Occipital lobe (tissue), 1 donor: ENCODE measurements at regions not wholly inside any gene's neighbourhood (a gene's known extent, or its start where the extent isn't known, plus 50 kb on each side); places are given as distances from the start of the nearest gene placed in this dataset.
"Not testable (repeated sequence)": the region's sequence is repeated elsewhere in the genome, so short reads cannot be mapped to it uniquely, and the experiment has no call there.

Experiments used
- DNase-seq: peaks from one replicate; lab custom pipeline; 2025; lab: John Stamatoyannopoulos, UW

DNA sequence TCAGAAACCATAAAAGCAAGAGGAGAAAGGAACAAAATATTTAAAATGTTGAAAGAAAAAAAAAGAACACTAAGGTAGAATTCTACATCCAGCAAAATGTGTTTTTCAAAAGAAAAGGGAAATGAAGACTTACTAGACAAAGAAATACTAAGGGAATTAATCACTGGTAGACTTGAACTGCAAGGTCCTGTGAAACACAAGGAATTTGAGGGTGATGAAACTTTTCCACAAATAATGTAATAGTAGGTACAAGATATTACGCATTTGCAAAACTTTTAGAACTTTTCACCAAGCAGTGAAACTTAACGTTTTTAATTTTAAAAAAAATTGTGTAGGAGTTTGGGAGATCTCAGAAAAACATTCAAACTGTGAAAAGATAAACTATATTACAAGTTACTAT is 180.3 kb upstream of the MAGEB16 start:
- no peak for DNase-seq

DNA sequence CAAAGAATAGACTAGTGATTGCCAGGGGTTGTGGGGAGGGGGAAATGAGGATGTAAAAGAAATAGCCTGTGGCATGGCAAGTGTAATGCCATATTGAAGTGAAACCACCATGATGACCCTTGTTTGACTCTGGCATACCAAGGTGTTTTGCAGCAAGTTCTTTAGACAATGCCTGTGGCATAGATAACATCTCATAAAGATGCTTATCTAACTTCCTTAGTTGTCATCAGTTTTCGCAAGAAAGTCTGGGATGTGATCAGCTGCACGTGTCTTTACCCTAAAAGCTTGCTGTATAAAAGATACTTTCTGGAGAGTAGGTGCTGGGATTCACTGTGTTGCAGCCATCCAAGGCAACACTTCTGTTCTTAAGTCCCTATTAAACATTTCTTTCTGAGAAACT is 176.1 kb upstream of the MAGEB16 start:
- no peak for DNase-seq

DNA sequence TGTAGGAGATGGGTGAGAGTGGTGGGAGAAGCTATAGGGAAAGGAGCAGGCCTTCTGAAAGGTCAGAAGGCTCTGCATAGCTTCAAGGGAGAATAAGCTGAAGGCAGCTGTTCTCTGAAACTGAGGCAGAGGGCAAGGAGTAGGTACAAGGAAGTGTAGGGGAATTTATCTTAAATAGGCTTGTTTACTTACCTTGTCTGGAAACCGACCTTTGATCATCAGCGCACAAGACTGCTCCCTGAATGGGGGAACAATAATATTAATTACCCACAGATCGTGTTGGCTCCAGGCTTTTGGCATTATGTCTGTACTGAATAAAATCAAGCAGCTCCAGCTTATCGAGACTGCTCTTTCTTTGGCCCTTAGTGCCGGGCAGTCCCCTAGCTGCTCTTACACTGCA is 175.5 kb upstream of the MAGEB16 start:
- no peak for DNase-seq

DNA sequence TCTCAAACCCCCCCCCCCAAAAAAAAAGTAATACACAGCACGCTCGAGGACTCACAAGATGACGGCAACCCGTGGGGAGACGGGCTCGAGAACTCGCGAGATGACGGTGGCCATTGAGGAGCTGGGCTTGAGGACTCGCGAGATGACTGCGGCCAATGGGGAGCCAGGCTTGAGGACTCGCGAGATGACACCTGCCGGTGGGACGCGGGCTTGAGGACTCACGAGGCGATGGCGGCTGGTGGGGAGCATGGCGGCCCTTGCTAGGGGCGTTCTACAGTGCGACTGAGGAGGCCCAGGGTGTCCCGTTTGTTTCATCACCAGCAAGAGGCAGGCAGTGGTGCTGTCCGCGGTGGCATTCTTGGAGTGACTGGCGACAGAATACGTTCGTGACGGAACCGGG is 172.4 kb upstream of the MAGEB16 start:
- no peak for DNase-seq

DNA sequence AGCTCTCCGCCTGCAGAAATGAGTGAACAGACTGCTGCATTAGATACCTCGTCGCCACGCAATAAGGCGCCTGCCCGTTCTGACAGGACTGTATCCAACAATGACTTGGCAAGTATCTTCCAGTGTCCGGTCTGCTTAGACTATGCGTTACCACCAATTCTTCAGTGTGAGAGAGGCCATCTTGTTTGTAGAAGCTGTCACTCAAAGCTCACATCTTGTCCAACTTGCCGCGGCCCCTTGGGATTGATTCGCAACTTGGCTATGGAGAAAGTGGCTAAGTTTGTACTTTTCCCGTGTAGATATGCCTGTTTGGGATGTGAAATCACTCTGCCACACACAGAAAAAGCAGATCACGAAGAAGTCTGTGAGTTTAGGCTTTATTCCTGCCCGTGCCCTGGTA is 172.0 kb upstream of the MAGEB16 start:
- no peak for DNase-seq

DNA sequence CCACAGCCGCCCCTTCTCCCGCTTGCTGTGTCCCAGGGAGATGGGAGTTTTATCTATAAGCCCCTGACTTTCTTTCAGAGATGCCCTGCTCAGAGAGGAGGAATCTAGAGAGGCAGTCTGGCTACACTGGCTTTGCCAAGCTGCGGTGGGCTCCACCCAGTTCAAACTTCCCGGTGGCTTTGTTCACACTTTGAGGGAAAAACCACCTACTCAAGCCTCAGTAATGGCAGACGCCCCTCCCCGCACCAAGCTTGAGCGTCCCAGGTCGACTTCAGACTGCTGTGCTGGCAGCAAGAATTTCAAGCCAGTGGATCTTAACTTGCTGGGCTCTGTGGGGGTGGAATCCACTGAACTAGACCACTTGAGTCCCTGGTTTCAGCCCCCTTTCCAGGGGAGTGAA is 162.2 kb upstream of the MAGEB16 start:
- DNase-seq, result not testable (repeated sequence)

DNA sequence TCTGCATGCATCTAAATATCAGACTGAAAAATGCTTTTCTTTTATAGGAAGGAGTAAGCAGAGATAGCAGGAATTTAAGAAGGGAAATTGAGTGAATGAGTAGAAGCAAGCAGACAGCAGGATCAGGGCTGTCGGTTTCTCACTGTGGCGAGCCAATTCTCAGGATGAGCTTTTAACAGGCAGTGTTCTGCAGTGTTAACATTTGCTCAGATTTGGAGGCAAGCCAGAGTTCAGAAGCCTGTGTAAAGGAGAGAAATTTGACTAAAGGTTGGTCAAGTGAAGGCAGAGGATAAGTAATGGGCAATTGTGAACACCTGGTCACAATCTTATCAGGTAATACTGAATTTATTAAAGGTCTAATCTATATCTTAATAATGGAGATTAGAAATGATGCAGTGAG is 133.3 kb upstream of the MAGEB16 start:
- no peak for DNase-seq

DNA sequence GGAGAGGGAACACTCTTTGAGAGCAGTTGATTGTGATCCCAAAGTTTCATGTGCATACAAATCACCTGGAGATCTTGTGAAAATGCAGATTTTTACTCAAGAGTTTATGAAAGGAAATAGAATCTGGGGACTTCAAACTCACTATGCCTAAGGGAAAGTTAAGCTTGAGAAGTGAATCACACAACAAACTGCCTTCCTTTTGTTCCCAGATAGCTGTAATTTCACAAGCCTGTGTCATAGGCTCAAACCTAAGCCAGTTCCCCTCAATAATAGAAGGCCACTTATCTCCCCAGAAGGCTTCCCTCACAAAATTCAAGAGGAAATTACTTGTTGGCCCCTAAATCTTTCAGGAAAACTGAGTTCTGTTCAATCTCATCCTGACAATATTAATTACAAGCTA is 132.8 kb upstream of the MAGEB16 start:
- no peak for DNase-seq

DNA sequence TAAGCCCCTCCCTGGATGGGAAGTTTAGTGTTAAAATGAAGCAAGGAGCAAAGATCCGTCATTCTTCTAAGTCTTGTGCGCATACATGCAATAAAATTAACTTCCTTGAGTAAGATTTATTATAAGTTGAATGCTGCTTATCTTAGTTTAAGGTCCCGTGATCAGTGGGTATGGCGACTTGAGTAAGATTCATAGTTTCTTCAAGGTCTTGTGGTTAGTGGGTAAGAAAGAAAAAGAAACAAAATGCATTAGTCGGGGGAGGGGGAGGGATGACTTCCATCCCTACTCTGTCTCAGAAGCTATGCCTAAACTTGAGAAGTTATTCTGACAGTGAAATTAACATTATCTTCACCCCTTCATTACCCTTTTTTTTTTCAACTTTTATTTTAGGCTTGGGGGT is 127.3 kb upstream of the MAGEB16 start:
- no peak for DNase-seq

DNA sequence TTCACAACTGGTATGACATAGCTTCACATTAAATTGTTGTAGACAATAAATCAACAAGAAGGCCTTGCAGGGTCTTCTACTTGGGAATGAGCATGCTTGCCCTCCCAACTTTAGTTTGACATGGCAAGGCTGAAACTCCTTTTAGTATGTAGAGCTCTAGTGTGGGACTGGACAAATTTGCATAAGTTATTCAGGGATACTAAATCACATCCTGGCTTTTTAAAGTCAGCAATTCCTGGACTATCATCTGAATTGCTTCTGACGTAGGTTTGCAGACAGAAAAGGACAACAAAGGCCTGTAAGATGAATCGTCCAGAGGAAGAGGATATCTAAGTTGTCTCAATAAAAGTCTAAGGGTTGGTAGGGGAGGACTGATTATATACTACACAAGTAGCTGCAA is 123.0 kb upstream of the MAGEB16 start:
- DNase-seq, result no peak

DNA sequence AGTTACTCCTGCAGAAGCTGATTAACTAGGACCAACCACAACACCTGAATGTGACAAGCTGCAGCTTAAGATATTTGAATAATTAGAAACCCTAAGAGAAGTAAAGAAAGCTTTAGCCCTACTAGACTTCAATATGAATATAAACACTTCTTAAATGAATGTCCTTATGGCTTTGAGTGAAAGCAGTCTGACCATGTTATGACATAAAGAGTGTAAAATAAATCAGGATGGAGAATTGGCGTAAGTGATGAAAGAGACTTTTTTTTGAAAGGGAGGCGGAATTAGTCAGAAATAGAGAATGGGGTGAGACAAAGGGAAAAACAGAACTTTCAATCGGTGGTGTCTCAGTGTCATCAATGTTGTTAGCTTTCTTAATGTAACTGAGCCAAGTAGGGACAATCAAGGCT is 117.2 kb upstream of the MAGEB16 start:
- DNase-seq, result no peak

DNA sequence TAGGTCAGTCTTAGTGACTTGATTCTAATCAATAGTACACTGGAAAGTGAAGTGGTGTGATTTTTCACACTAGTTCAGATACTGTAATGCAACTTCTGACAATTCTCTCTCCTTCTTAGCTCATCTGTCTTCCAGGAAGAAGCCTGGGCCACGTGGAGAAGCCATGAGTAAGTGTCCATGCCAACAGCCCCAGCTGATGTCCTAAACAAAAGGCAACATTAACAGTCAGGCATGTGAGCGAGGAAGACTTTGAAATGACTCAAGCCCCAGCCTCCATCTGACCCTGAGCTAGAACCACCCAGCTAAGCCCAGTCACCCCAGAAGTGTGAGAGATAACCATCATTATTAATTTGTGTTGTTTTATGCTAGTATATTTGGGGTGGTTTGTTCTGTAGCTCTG is 115.7 kb upstream of the MAGEB16 start:
- no peak for DNase-seq

DNA sequence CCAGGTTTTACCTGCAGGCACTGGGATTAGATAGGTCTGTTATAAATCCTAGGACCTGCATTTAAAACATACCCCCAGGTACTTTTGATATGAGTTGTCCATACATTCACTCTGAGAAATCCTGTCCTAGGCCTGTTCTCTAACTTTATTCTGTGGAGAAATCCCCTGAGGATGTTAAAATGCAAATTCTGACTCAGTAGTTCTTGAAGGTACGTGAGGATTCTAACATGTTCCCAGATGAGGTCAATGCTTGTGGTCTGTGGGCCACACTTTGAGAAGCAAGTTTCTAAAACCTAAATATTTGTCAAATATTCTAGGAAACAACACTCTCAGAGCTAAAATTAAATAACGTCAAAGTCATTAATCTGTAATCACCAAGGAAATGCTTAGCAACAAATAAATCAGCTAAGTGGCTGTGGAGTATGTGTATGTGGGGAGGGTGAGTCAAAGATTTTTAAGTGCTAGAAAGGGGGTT is 101.3 kb upstream of the MAGEB16 start:
- no peak for DNase-seq

DNA sequence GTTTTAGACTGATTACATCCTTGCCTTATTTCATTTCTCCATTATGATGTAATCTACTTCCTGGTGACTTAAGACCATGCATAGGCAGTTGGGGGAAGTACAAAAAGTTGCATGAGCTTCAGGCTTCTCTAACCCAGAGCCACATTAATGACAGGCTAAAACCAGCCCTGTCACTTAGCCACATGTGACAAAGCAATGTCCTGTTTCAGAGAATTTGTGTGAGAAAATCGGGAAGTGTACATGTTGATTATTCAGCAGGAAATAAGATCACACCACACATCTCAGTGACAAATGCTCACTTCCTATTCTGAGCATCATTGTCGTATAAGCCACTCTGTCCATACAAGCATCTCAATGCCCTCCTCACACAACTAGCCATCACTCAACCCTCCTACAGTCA is 98.5 kb upstream of the MAGEB16 start:
- DNase-seq, result no peak

DNA sequence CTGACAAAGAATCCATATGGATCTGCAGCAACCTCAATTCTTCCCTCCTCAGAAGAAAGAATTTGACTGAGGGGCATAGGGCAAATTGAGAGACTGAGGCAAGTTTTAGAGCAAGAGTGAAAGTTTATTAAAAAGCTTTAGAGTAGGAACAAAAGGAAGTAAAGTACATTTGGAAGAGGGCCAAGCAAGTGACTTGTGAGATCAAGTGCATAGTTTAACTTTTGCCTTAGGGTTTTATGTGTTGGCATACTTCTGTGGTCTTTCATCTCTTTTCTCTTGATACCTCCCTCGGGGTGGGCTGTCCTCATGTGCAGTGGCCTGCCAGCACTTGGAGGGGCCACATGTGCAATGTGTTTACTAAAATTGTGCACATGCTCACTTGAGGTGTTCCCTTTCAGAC is 98.0 kb upstream of the MAGEB16 start:
- DNase-seq, result no peak

DNA sequence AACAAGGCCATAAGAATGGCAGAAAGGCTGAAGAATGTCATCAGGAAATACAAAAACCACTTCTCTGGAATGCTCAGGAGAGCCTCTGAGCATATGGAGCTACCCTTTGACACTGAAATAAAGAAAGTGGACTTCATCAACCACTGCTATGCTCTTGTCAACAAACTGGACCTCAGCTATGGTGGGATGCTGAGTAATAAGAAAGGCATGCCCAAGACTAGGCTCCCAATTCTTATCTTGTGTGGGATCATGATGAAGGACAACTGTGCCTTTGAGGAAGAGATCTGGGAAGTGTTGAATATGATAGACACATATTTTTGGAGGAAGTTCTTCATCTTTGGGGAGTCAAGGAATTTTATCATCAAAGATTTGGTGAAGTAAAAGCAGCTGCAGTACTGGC is 86.9 kb upstream of the MAGEB16 start:
- no peak for DNase-seq

DNA sequence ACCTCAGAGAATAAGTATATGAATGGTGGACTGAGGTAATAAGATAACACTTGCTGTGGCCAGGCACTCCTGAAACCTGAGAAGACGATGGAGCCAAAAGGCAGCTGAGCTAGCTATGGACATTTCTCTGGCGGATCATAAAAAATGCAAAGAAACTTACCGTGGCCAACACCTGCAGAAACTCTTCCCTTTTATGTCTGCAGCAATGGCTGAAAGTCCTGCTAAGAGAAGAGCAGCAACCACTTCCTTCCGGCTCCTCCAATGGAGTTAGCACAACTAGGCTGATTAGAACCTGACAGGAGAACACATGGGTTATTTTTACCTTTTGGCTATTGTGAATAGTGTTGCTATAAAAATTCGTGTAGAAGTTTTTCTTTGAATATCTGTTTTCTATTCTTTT is 76.0 kb upstream of the MAGEB16 start:
- DNase-seq, result no peak

DNA sequence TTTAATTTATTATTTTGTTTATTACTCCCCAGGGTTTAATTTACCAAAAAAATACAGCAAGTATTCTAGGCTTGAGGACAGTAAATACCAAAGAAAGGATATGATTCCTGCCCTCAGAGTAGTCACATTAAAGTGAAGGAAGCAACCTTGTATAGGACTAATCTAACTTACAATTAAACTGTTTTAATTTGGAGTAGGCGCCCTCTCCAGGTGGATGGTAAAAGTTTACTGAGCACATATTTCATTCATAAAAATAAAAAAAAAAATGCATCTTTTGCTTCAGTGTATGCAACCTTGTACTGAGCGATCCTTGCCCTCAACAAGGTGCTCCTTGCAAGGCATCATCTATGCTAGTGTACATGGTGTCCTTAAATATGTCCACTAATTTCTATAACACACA is 72.0 kb upstream of the MAGEB16 start:
- no peak for DNase-seq

DNA sequence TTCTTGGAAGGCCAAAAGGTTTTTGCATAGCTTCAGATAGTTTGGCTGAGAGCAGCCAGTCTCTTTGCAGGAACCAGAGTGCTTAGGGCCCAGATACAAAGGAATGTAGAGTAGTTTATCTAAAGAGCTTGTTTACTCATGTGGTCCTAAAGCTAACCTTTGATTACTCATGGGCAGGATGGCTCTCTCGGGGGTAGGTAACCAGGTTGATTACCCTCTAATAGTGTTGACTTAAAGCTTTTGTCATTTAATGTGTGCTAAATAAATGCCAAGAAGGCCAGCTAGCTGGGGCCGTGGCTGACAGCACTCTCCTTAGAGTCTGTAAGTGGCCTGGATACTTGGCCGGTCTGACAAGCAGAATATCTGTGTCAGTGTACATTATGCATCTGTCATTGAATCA is 69.7 kb upstream of the MAGEB16 start:
- DNase-seq, result no peak

DNA sequence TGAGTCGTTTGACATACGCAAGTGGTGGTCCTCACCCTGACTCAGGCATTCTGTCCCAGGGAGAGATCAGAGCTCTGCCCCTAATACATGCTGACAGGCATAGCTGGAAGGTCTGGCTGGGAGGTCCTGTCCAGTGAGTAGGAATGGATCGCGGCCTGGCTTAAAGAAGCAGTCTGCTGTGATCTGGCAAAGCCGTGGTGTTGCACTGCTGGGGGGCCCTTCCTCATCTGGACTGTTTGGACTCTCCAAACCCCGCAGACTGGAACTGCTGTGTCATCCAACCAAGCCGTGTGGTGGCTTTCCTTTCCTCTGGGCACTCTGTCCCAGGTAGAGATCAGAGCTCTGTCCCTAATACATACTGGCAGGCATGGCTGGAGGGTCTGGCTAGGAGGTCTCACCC is 64.3 kb upstream of the MAGEB16 start:
- no peak for DNase-seq

DNA sequence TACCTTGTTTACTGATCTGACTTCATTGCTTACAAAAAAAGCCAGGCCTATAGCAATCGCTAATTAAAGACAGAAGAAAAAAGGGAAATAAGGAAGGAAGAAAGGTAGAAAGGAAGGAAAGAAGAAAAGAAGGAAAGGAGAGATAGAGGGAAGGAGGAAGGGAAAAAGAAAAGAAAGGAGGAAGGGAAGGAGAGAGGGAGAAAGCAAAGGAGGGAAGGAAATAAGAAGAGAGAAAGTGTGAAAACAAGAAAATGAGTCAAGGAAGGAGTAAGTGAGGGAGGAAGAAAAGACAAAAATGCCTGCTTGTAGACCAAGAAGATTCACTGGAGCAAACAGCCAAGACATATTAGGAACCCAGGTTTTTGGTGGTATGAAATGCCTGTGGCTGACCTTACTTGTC is 57.0 kb upstream of the MAGEB16 start:
- DNase-seq, result no peak

DNA sequence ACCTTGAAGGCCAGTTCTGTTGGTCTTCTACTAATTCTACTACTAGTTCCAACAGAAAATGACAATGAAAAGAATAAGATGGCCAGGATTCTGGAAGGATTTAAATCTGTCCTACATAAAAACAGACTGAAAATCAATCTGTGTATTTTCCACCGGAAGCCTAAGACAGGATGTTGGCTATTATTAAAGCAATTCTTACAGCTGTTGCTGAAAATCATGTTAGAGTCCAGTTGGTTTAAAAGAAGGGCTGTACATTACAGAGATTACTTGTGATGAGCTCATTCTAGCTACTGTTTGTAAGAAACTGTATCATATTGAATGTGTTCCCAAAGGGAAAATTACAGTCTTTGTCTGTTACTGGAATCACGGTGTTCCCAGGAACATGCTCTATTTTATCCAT is 54.8 kb upstream of the MAGEB16 start:
- DNase-seq, result no peak
